PC-9 (cell line): ENCODE measurements at regions not wholly inside any gene's neighbourhood (a gene's known extent, or its start where the extent isn't known, plus 50 kb on each side); places are given as distances from the start of the nearest gene placed in this dataset.

Experiments used
- CTCF ChIP-seq: fragments of 200-600 bp; sonication (generic); conservative IDR thresholded peaks from 2 replicates; pipeline ENCODE4 v1.6.1; 2017; ENCODE audit warnings: mixed run types, antibody characterized with exemption, mild to moderate bottlenecking, moderate library complexity
- EZH2 ChIP-seq: fragments of 200-600 bp; sonication (generic); IDR thresholded peaks from 2 replicates; pipeline ENCODE4 v1.8.0; 2017; ENCODE audit warnings: antibody characterized with exemption, low read depth

GRCh38 chr5:175129619-175130018 lies 314.4 kb downstream of the DRD1 start:
- no peak for TF ChIP-seq CTCF
- no peak for TF ChIP-seq EZH2
